CD14-positive monocyte (primary cell): ENCODE measurements at regions not wholly inside any gene's neighbourhood (a gene's known extent, or its start where the extent isn't known, plus 50 kb on each side); places are given as distances from the start of the nearest gene placed in this dataset.

Source experiments
- DNase-seq, 3 donors: peaks; one replicate each; pipeline ENCODE4 v3.0.0-alpha.2; 2011 to 2022
- H2AFZ ChIP-seq: 2 replicates; pipeline ENCODE4 v1.6.0; 2012; ENCODE audit warnings: mild to moderate bottlenecking, low read depth, low read length, inconsistent platforms; ENCODE audit not compliant: insufficient read depth, poor library complexity, severe bottlenecking
- H3K27ac ChIP-seq, 2 donors: 1 replicate in 1 of 2; 2 replicates in 1 of 2; pipeline ENCODE4 v1.5.1; 2012 to 2013; ENCODE audit warnings: low read length in 2 of 2, control low read depth in 1 of 2, inconsistent platforms in 1 of 2, low read depth in 1 of 2, mild to moderate bottlenecking in 1 of 2
- H3K27me3 ChIP-seq, 2 donors: one replicate each; pipeline versions ENCODE4 v1.6.0 to v1.6.1; 2011 to 2013; ENCODE audit warnings: low read length in 2 of 2; ENCODE audit not compliant: control insufficient read depth in 2 of 2, insufficient read depth in 2 of 2
- H3K36me3 ChIP-seq, 2 donors: replicated peaks in 1 of 2; 1 replicate in 1 of 2; 2 replicates in 1 of 2; pipeline versions ENCODE4 v1.5.1 to v1.6.1; 2012 to 2013; ENCODE audit warnings: low read length in 2 of 2, control low read depth in 1 of 2, inconsistent platforms in 1 of 2, mild to moderate bottlenecking in 1 of 2; ENCODE audit not compliant: insufficient read depth in 2 of 2, control insufficient read depth in 1 of 2
- H3K4me1 ChIP-seq, 2 donors: 1 replicate in 1 of 2; 2 replicates in 1 of 2; pipeline versions ENCODE4 v1.5.1 to v1.6.1; 2012 to 2013; ENCODE audit warnings: low read length in 2 of 2, control low read depth in 1 of 2, inconsistent platforms in 1 of 2, mild to moderate bottlenecking in 1 of 2, moderate library complexity in 1 of 2; ENCODE audit not compliant: insufficient read depth in 2 of 2, control insufficient read depth in 1 of 2
- H3K4me2 ChIP-seq: replicated peaks from 2 replicates; pipeline ENCODE3; 2012; ENCODE audit warnings: low read length, moderate library complexity, mild to moderate bottlenecking; ENCODE audit not compliant: poor library complexity, severe bottlenecking; ENCODE audit errors: extremely low read depth
- H3K4me3 ChIP-seq, 3 experiments: fragments of 200-600 bp in 1 of 3; sonication (generic) in 1 of 3; replicated peaks in 1 of 3; 1 replicate in 2 of 3; 2 replicates in 1 of 3; pipeline ENCODE4 v1.5.1; 2011 to 2013; ENCODE audit warnings: low read length in 3 of 3, mild to moderate bottlenecking in 3 of 3, control low read depth in 2 of 3, low read depth in 2 of 3, inconsistent platforms in 1 of 3, moderate library complexity in 1 of 3
- H3K79me2 ChIP-seq: 2 replicates; pipeline ENCODE4 v1.6.0; 2012; ENCODE audit warnings: mild to moderate bottlenecking, control low read depth, inconsistent platforms, low read length, moderate library complexity; ENCODE audit not compliant: insufficient read depth
- H3K9ac ChIP-seq: 2 replicates; pipeline ENCODE4 v1.6.0; 2017; ENCODE audit warnings: low read length, mild to moderate bottlenecking; ENCODE audit not compliant: insufficient read depth, poor library complexity, severe bottlenecking
- H3K9me3 ChIP-seq, 2 donors: replicated peaks in 1 of 2; 1 replicate in 1 of 2; 2 replicates in 1 of 2; pipeline versions ENCODE4 v1.5.1 to v1.6.1; 2012 to 2013; ENCODE audit warnings: low read length in 2 of 2, control low read depth in 1 of 2; ENCODE audit not compliant: control insufficient read depth in 1 of 2, insufficient read depth in 1 of 2
- H4K20me1 ChIP-seq: 2 replicates; pipeline ENCODE4 v1.6.0; 2012; ENCODE audit warnings: mild to moderate bottlenecking, low read length, control low read depth, moderate library complexity; ENCODE audit not compliant: insufficient read depth
- H3K27ac Mint-ChIP-seq, 7 donors: one replicate each; pipeline ENCODE4 v1.8.0; 2020; ENCODE audit warnings: mild to moderate bottlenecking in 7 of 7, mixed read lengths in 7 of 7, moderate library complexity in 6 of 7, inconsistent platforms in 2 of 7
- H3K27me3 Mint-ChIP-seq, 3 donors: one replicate each; pipeline ENCODE4 v1.8.0; 2021 to 2022; ENCODE audit warnings: low read depth in 3 of 3, mild to moderate bottlenecking in 3 of 3, mixed read lengths in 3 of 3, moderate library complexity in 3 of 3, inconsistent platforms in 1 of 3
- H3K36me3 Mint-ChIP-seq, 2 donors: one replicate each; pipeline ENCODE4 v1.8.0; 2020; ENCODE audit warnings: mixed read lengths in 2 of 2, inconsistent platforms in 1 of 2, mild to moderate bottlenecking in 1 of 2
- H3K4me1 Mint-ChIP-seq: one replicate; pipeline ENCODE4 v1.8.0; 2020; ENCODE audit warnings: mild to moderate bottlenecking, mixed read lengths
- H3K4me3 Mint-ChIP-seq, 2 donors: one replicate each; pipeline ENCODE4 v1.8.0; 2020; ENCODE audit warnings: mild to moderate bottlenecking in 2 of 2, mixed read lengths in 2 of 2, moderate library complexity in 1 of 2
- H3K9me3 Mint-ChIP-seq, 7 donors: one replicate each; pipeline ENCODE4 v1.8.0; 2020 to 2022; ENCODE audit warnings: mixed read lengths in 7 of 7, mild to moderate bottlenecking in 6 of 7, moderate library complexity in 6 of 7, inconsistent platforms in 2 of 7
- CTCF ChIP-seq: fragments of 200-600 bp; IDR thresholded peaks from one replicate; pipeline ENCODE4 v1.8.0; 2022; ENCODE audit warnings: antibody characterized with exemption, mild to moderate bottlenecking
- WGBS: methylation state at CpG from one replicate; pipeline ENCODE4 v1.1.5; 2013; ENCODE audit warnings: missing lambda C conversion rate; ENCODE audit not compliant: insufficient coverage; 5-methylcytosine and 5-hydroxymethylcytosine counted together
- intact Hi-C, 2 donors: fragments of 100-400 bp; cut with micrococcal nuclease; formaldehyde crosslinking; loops; one replicate each; pipeline versions ENCODE4 v1.15.0 to v1.15.1; 2023

- peaks cover 50 to 53% of the 10 kb centered on the region in 2 donors for H3K9me3 ChIP-seq
- no peak for TF ChIP-seq CTCF
Observed at GRCh38 chr2:81194176-81194575, 889.6 kb upstream of the LRRTM1 start.

GRCh38 chr2:81181845-81182244 is 877.3 kb upstream of the LRRTM1 start:
- peaks cover 0 to 9% (median 3%) of the 10 kb centered on the region in 7 donors for H3K9me3 Mint-ChIP-seq
- H3K36me3 ChIP-seq: no peaks in the 10 kb centered on the region
- H3K27ac Mint-ChIP-seq: no peak overlapping the region
- no peaks in the 10 kb centered on the region for H3K36me3 Mint-ChIP-seq
- no peaks in the 10 kb centered on the region for H3K27me3 ChIP-seq
- H4K20me1 ChIP-seq: no peaks in the 10 kb centered on the region
- H3K4me1 Mint-ChIP-seq: no peaks in the 10 kb centered on the region
- H3K27me3 Mint-ChIP-seq: no peaks in the 10 kb centered on the region
- no peak overlapping the region for H2AFZ ChIP-seq
- no peak for TF ChIP-seq CTCF
- no peak overlapping the region for H3K4me3 Mint-ChIP-seq
- H3K27ac ChIP-seq: no peak overlapping the region
- no peak overlapping the region for H3K9ac ChIP-seq
- H3K4me3 ChIP-seq: no peak overlapping the region
- H3K9me3 ChIP-seq: peaks cover 0 to 9% of the 10 kb centered on the region in 2 donors
- no peak for DNase-seq
- no peaks in the 10 kb centered on the region for H3K4me1 ChIP-seq
- no peak overlapping the region for H3K4me2 ChIP-seq
- intact Hi-C loops: no loop called here
- H3K79me2 ChIP-seq: no peaks in the 10 kb centered on the region

More at GRCh38 chr2:81194176-81194575, 889.6 kb upstream of the LRRTM1 start:
- intact Hi-C loops: no loop called here
- Histone ChIP-seq H3K27ac (no peak overlapping the region), H3K4me3 (no peak overlapping the region), H3K79me2 (no peaks in the 10 kb centered on the region), H4K20me1 (no peaks in the 10 kb centered on the region), H3K36me3 (no peaks in the 10 kb centered on the region), H3K27me3 (no peaks in the 10 kb centered on the region), H3K9ac (no peak overlapping the region), H3K4me2 (no peak overlapping the region), H3K4me1 (no peaks in the 10 kb centered on the region), H2AFZ (no peak overlapping the region)
- WGBS: 96% methylated on average over 30 of the region's 30 CpGs
- Mint-ChIP-seq H3K9me3 (peaks cover 20 to 32% (median 23%) of the 10 kb centered on the region in 7 donors), H3K36me3 (no peaks in the 10 kb centered on the region), H3K4me1 (no peaks in the 10 kb centered on the region), H3K27ac (no peak overlapping the region), H3K27me3 (no peaks in the 10 kb centered on the region), H3K4me3 (no peak overlapping the region)
- no peak for DNase-seq
